ENCODE measurements at regions not wholly inside any gene's neighbourhood (a gene's known extent, or its start where the extent isn't known, plus 50 kb on each side); places are given as distances from the start of the nearest gene placed in this dataset.
A peak's percentile ranks its signal among the peaks of the same experiment; 100 is the strongest.

DNA sequence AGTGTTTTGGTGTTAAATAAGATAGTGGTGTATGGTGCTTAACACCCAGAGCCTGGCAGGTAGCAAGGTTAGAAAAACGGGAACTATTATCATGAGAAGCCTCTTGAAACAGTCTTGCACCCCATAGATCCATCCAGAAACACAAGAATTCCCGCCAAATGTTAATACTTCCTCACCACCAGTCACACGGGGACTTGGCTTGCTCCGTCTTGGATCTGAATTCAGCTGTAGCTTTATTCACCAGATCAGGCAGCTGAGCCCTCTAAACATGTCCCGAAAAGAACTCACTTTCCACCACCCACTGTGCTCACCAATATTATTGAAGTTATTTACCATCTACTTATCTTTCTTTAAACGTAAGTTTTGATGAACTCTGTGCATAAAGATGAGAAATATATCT is 101.6 kb upstream of the PTPN3 start:
- H3K27me3 ChIP-seq (ENCODE audit: insufficient read depth, poor library complexity, severe bottlenecking), result no peaks in the 10 kb centered on the region
- DNase-seq (ENCODE audit: low spot score) (no peak), ATAC-seq (ENCODE audit: low read depth) (no peak)
- no peaks in the 10 kb centered on the region for H3K9me3 ChIP-seq (ENCODE audit: severe bottlenecking)
- H3K36me3 ChIP-seq (ENCODE audit: low read depth), result no peaks in the 10 kb centered on the region
- H3K4me3 ChIP-seq (ENCODE audit: severe bottlenecking), result no peak overlapping the region
- TF ChIP-seq CTCF (IDR thresholded peaks at IDR 0.05; ENCODE audit: poor library complexity, severe bottlenecking), result no peak
- no peaks in the 10 kb centered on the region for H3K4me1 ChIP-seq (ENCODE audit: insufficient read depth, poor library complexity, severe bottlenecking)
- H3K27ac ChIP-seq (ENCODE audit: poor library complexity, severe bottlenecking), result no peak overlapping the region

- ATAC-seq (ENCODE audit: low read depth), result peak; percentile 19; the same call in 1 of the 3 replicates
- no peak overlapping the region for H3K4me3 ChIP-seq (ENCODE audit: severe bottlenecking)
- H3K9me3 ChIP-seq (ENCODE audit: severe bottlenecking), result no peaks in the 10 kb centered on the region
- H3K27ac ChIP-seq (ENCODE audit: poor library complexity, severe bottlenecking), result no peak overlapping the region
- TF ChIP-seq CTCF (IDR thresholded peaks at IDR 0.05; ENCODE audit: poor library complexity, severe bottlenecking), result no peak
- H3K36me3 ChIP-seq (ENCODE audit: low read depth), result no peaks in the 10 kb centered on the region
- no peaks in the 10 kb centered on the region for H3K4me1 ChIP-seq (ENCODE audit: insufficient read depth, poor library complexity, severe bottlenecking)
- DNase-seq (ENCODE audit: low spot score), result no peak
- no peaks in the 10 kb centered on the region for H3K27me3 ChIP-seq (ENCODE audit: insufficient read depth, poor library complexity, severe bottlenecking)
Measured at GRCh38 chr9:109600142-109600541, 102.0 kb upstream of the PTPN3 start.

- DNase-seq (ENCODE audit: low spot score), result no peak
- TF ChIP-seq CTCF (IDR thresholded peaks at IDR 0.05; ENCODE audit: poor library complexity, severe bottlenecking), result no peak
- H3K27me3 ChIP-seq (ENCODE audit: insufficient read depth, poor library complexity, severe bottlenecking), result no peaks in the 10 kb centered on the region
- H3K4me1 ChIP-seq (ENCODE audit: insufficient read depth, poor library complexity, severe bottlenecking), result no peaks in the 10 kb centered on the region
- H3K4me3 ChIP-seq (ENCODE audit: severe bottlenecking), result no peak overlapping the region
- H3K9me3 ChIP-seq (ENCODE audit: severe bottlenecking), result no peaks in the 10 kb centered on the region
- H3K36me3 ChIP-seq (ENCODE audit: low read depth), result no peaks in the 10 kb centered on the region
- no peak overlapping the region for H3K27ac ChIP-seq (ENCODE audit: poor library complexity, severe bottlenecking)
- ATAC-seq (ENCODE audit: low read depth), result no peak
Measured at GRCh38 chr9:109601181-109601580, 103.1 kb upstream of the PTPN3 start.

GRCh38 chr9:109602987-109603386 is 104.9 kb upstream of the PTPN3 start:
- DNase-seq (ENCODE audit: low spot score), result no peak
- no peak overlapping the region for H3K4me3 ChIP-seq (ENCODE audit: severe bottlenecking)
- H3K36me3 ChIP-seq (ENCODE audit: low read depth), result no peaks in the 10 kb centered on the region
- no peaks in the 10 kb centered on the region for H3K27me3 ChIP-seq (ENCODE audit: insufficient read depth, poor library complexity, severe bottlenecking)
- no peak overlapping the region for H3K27ac ChIP-seq (ENCODE audit: poor library complexity, severe bottlenecking)
- no peak for TF ChIP-seq CTCF (IDR thresholded peaks at IDR 0.05; ENCODE audit: poor library complexity, severe bottlenecking)
- no peak for ATAC-seq (ENCODE audit: low read depth)
- H3K4me1 ChIP-seq (ENCODE audit: insufficient read depth, poor library complexity, severe bottlenecking), result no peaks in the 10 kb centered on the region
- no peaks in the 10 kb centered on the region for H3K9me3 ChIP-seq (ENCODE audit: severe bottlenecking)

DNA sequence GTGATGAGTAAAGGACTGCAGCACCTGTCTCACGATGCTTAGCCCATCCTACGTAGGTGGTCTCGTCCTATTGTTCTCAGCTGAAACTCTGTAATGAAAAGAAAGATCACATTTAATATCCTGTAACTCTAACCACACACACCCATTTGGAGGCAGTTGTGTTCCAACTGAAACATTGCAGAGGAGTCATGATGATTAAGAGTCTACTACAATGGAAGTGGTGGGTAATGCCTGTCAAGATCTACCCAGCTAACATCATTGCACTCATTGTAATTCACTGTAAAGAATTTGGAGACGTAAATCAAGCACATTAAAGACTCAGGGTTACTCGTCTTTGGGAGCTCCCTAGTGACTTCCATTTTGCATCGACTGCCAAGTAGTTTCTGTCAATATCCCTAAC is 106.0 kb upstream of the PTPN3 start:
- Histone ChIP-seq H3K36me3 (ENCODE audit: low read depth) (no peaks in the 10 kb centered on the region), H3K4me1 (ENCODE audit: insufficient read depth, poor library complexity, severe bottlenecking) (no peaks in the 10 kb centered on the region), H3K27me3 (ENCODE audit: insufficient read depth, poor library complexity, severe bottlenecking) (no peaks in the 10 kb centered on the region), H3K4me3 (ENCODE audit: severe bottlenecking) (no peak overlapping the region), H3K27ac (ENCODE audit: poor library complexity, severe bottlenecking) (no peak overlapping the region), H3K9me3 (ENCODE audit: severe bottlenecking) (no peaks in the 10 kb centered on the region)
- TF ChIP-seq CTCF (IDR thresholded peaks at IDR 0.05; ENCODE audit: poor library complexity, severe bottlenecking), result no peak
- ATAC-seq (ENCODE audit: low read depth) (no peak), DNase-seq (ENCODE audit: low spot score) (no peak)
